DND-41 (cell line): ENCODE measurements at regions not wholly inside any gene's neighbourhood (a gene's known extent, or its start where the extent isn't known, plus 50 kb on each side); places are given as distances from the start of the nearest gene placed in this dataset.

ENCODE experiments used
- CTCF ChIP-seq: IDR thresholded peaks from 2 replicates; pipeline ENCODE4 v1.5.1; 2012; ENCODE audit warnings: borderline replicate concordance, low read length, moderate library complexity, mild to moderate bottlenecking; ENCODE audit not compliant: poor library complexity, severe bottlenecking; ENCODE audit errors: extremely low read depth
- EZH2 ChIP-seq: IDR thresholded peaks from 3 replicates; pipeline ENCODE4 v1.6.1; 2012; ENCODE audit warnings: borderline replicate concordance, low read depth, mild to moderate bottlenecking, moderate library complexity, low read length, inconsistent platforms; ENCODE audit not compliant: severe bottlenecking

- TF ChIP-seq CTCF, result no peak
- TF ChIP-seq EZH2, result no peak
These were observed 1247.9 kb downstream of the GRIK2 start for GRCh38 chr6:102641426-102641825.
